T-cell (primary cell): ENCODE measurements at regions not wholly inside any gene's neighbourhood (a gene's known extent, or its start where the extent isn't known, plus 50 kb on each side); places are given as distances from the start of the nearest gene placed in this dataset.

Experiments used
- ATAC-seq, 4 experiments: fragments of 200-7000 bp in 3 of 4; fragments of 150-1000 bp in 1 of 4; cut with Tn5 transposase; replicated peaks in 1 of 4; 1 replicate in 3 of 4; 2 replicates in 1 of 4; pipeline ENCODE4 v1.10.0; 2021; ENCODE audit warnings: moderate library complexity in 3 of 4, mild to moderate bottlenecking in 2 of 4, moderate number of reproducible peaks in 1 of 4
- CTCF ChIA-PET, 2 donors: fragments of 300-600 bp; sonication (Branson Sonifier 250); formaldehyde crosslinking; loops; one replicate each; lab custom pipeline; 2022; ENCODE audit warnings: antibody characterized with exemption in 2 of 2; lab: Charles Lee
- POLR2A ChIA-PET, 2 donors: fragments of 300-600 bp; sonication (Branson Sonifier 250); formaldehyde crosslinking; loops; one replicate each; lab custom pipeline; 2022; ENCODE audit warnings: antibody characterized with exemption in 2 of 2; lab: Charles Lee
- DNase-seq, 35 experiments: peaks; one replicate each; pipeline versions ENCODE4 v3.0.0 to v3.0.0-alpha.2; 2013 to 2023
- H3K27ac ChIP-seq: one replicate; pipeline ENCODE4 v1.5.1; 2013; ENCODE audit warnings: low read length
- H3K27me3 ChIP-seq, 2 experiments: replicated peaks in 1 of 2; 1 replicate in 1 of 2; 2 replicates in 1 of 2; pipeline versions ENCODE4 v1.6.1 to v1.7.0; 2013; ENCODE audit warnings: low read length in 1 of 2, mixed read lengths in 1 of 2; ENCODE audit not compliant: control insufficient read depth in 2 of 2, insufficient read depth in 2 of 2; ENCODE audit errors: extremely low read depth in 1 of 2
- H3K36me3 ChIP-seq, 2 donors: 1 replicate in 1 of 2; 2 replicates in 1 of 2; pipeline versions ENCODE4 v1.6.1 to v1.7.0; 2013; ENCODE audit warnings: low read length in 1 of 2; ENCODE audit not compliant: control insufficient read depth in 2 of 2, insufficient read depth in 1 of 2; ENCODE audit errors: extremely low read depth in 1 of 2
- H3K4me1 ChIP-seq, 2 experiments: 1 replicate in 1 of 2; 2 replicates in 1 of 2; pipeline versions ENCODE4 v1.6.1 to v1.7.0; 2013; ENCODE audit warnings: low read length in 2 of 2, mixed read lengths in 1 of 2; ENCODE audit not compliant: insufficient read depth in 2 of 2, control insufficient read depth in 1 of 2; ENCODE audit errors: extremely low read depth in 1 of 2
- H3K4me3 ChIP-seq, 2 donors: 1 replicate in 1 of 2; 2 replicates in 1 of 2; pipeline versions ENCODE4 v1.5.1 to v1.7.0; 2013; ENCODE audit warnings: mild to moderate bottlenecking in 2 of 2, low read length in 1 of 2, moderate library complexity in 1 of 2; ENCODE audit not compliant: control insufficient read depth in 1 of 2; ENCODE audit errors: extremely low read depth in 1 of 2
- H3K9me3 ChIP-seq: 2 replicates; pipeline ENCODE4 v1.7.0; 2013
- H3K27ac Mint-ChIP-seq, 2 donors: one replicate each; pipeline ENCODE4 v1.8.0; 2020 to 2021; ENCODE audit warnings: mild to moderate bottlenecking in 2 of 2, mixed read lengths in 2 of 2
- H3K27me3 Mint-ChIP-seq, 2 donors: one replicate each; pipeline ENCODE4 v1.8.0; 2021 to 2022; ENCODE audit warnings: mixed read lengths in 2 of 2
- H3K36me3 Mint-ChIP-seq: one replicate; pipeline ENCODE4 v1.8.0; 2021; ENCODE audit warnings: mixed read lengths
- H3K4me1 Mint-ChIP-seq, 3 donors: one replicate each; pipeline ENCODE4 v1.8.0; 2020 to 2022; ENCODE audit warnings: mixed read lengths in 3 of 3, mild to moderate bottlenecking in 1 of 3
- H3K4me3 Mint-ChIP-seq, 3 donors: one replicate each; pipeline ENCODE4 v1.8.0; 2020 to 2022; ENCODE audit warnings: mild to moderate bottlenecking in 3 of 3, mixed read lengths in 3 of 3, moderate library complexity in 3 of 3
- H3K9me3 Mint-ChIP-seq, 3 donors: one replicate each; pipeline ENCODE4 v1.8.0; 2020 to 2022; ENCODE audit warnings: mixed read lengths in 3 of 3
- WGBS: methylation state at CpG from one replicate; pipeline ENCODE4 v1.1.5; 2013; ENCODE audit warnings: missing lambda C conversion rate; ENCODE audit not compliant: insufficient coverage; 5-methylcytosine and 5-hydroxymethylcytosine counted together

- POLR2A ChIA-PET: no interaction called here
- Mint-ChIP-seq H3K27me3 (peaks cover 0 to 5% of the 10 kb centered on the region in 2 donors), H3K27ac (no peak overlapping the region), H3K4me1 (peaks cover 11 to 17% (median 13%) of the 10 kb centered on the region in 3 donors), H3K4me3 (no peak overlapping the region), H3K36me3 (no peaks in the 10 kb centered on the region), H3K9me3 (no peaks in the 10 kb centered on the region)
- ATAC-seq (no peak), DNase-seq (no peak)
- Histone ChIP-seq H3K4me3 (no peak overlapping the region), H3K27ac (no peak overlapping the region), H3K4me1 (peaks cover 4 to 10% of the 10 kb centered on the region in 2 experiments), H3K36me3 (no peaks in the 10 kb centered on the region), H3K27me3 (no peaks in the 10 kb centered on the region), H3K9me3 (no peaks in the 10 kb centered on the region)
- CTCF ChIA-PET: no interaction called here
- no CpG with 5 or more reads among the region's 9 CpGs for WGBS
These were observed 204.8 kb upstream of the SESN3 start for GRCh38 chr11:95435628-95436353.

DNA sequence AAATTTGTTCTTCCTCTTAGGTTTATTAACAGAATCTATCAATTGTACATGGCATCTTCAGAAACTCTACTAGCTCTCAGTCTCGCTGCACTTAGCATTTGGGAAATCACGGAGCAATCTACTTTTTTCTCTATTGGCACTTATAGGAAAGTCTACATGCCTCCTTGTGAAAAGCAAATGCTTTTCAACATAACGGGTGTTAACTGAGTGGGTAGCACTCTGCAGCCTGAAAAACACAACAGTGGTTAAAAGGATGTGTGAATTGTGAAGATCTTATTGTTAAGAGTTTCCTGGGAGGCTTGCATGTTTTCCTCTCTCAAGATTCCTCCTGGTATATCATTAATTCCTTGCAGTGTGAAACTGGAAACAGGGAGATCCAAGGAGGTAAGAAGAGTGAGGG lies 204.2 kb upstream of the SESN3 start:
- no peaks in the 10 kb centered on the region for H3K9me3 Mint-ChIP-seq
- ATAC-seq: no peak
- 83% methylated on average over 1 of the region's 3 CpGs for WGBS
- Histone ChIP-seq H3K27ac (no peak overlapping the region), H3K36me3 (no peaks in the 10 kb centered on the region), H3K4me3 (no peak overlapping the region), H3K27me3 (no peaks in the 10 kb centered on the region), H3K4me1 (peaks cover 4 to 10% of the 10 kb centered on the region in 2 experiments), H3K9me3 (no peaks in the 10 kb centered on the region)
- peaks cover 0 to 5% of the 10 kb centered on the region in 2 donors for H3K27me3 Mint-ChIP-seq
- DNase-seq: no peak
- no peak overlapping the region for H3K27ac Mint-ChIP-seq
- H3K4me3 Mint-ChIP-seq: no peak overlapping the region
- H3K36me3 Mint-ChIP-seq: no peaks in the 10 kb centered on the region
- CTCF ChIA-PET: no interaction called here
- POLR2A ChIA-PET: no interaction called here
- peaks cover 11 to 17% (median 13%) of the 10 kb centered on the region in 3 donors for H3K4me1 Mint-ChIP-seq

GRCh38 chr11:95434489-95435057 lies 203.6 kb upstream of the SESN3 start:
- ATAC-seq: peak in 1 of 4 experiments; percentile 52
- Histone ChIP-seq H3K27ac (no peak overlapping the region), H3K27me3 (no peaks in the 10 kb centered on the region), H3K36me3 (no peaks in the 10 kb centered on the region), H3K4me1 (peaks cover 4 to 10% of the 10 kb centered on the region in 2 experiments), H3K4me3 (no peak overlapping the region), H3K9me3 (no peaks in the 10 kb centered on the region)
- no peaks in the 10 kb centered on the region for H3K36me3 Mint-ChIP-seq
- no peak overlapping the region for H3K4me3 Mint-ChIP-seq
- peak in 1 of 35 experiments; percentile 5 for DNase-seq
- no peaks in the 10 kb centered on the region for H3K9me3 Mint-ChIP-seq
- H3K4me1 Mint-ChIP-seq: peaks cover 11 to 17% (median 13%) of the 10 kb centered on the region in 3 donors
- POLR2A ChIA-PET: interaction anchor here in 1 of 2 donors (0.6 kb wide), 1 partner anchor 271 kb away, joined by 6 read pairs; no protein-coding TSS in a partner anchor
- WGBS: no CpG with 5 or more reads among the region's 1 CpG
- peaks cover 0 to 5% of the 10 kb centered on the region in 2 donors for H3K27me3 Mint-ChIP-seq
- no peak overlapping the region for H3K27ac Mint-ChIP-seq
- CTCF ChIA-PET: no interaction called here

- H3K36me3 Mint-ChIP-seq: no peaks in the 10 kb centered on the region
- POLR2A ChIA-PET: no interaction called here
- H3K4me1 Mint-ChIP-seq: peaks cover 11 to 17% (median 13%) of the 10 kb centered on the region in 3 donors
- no peak overlapping the region for H3K27ac ChIP-seq
- no peak overlapping the region for H3K4me3 Mint-ChIP-seq
- H3K9me3 ChIP-seq: no peaks in the 10 kb centered on the region
- ATAC-seq: no peak
- no peaks in the 10 kb centered on the region for H3K27me3 ChIP-seq
- H3K4me1 ChIP-seq: peaks cover 4 to 10% of the 10 kb centered on the region in 2 experiments
- H3K36me3 ChIP-seq: no peaks in the 10 kb centered on the region
- no peak for DNase-seq
- H3K4me3 ChIP-seq: no peak overlapping the region
- H3K9me3 Mint-ChIP-seq: no peaks in the 10 kb centered on the region
- CTCF ChIA-PET: no interaction called here
- H3K27me3 Mint-ChIP-seq: peaks cover 0 to 5% of the 10 kb centered on the region in 2 donors
- no peak overlapping the region for H3K27ac Mint-ChIP-seq
- WGBS: no CpG with 5 or more reads among the region's 2 CpGs
These were observed 203.0 kb upstream of the SESN3 start for GRCh38 chr11:95434009-95434408.

DNA sequence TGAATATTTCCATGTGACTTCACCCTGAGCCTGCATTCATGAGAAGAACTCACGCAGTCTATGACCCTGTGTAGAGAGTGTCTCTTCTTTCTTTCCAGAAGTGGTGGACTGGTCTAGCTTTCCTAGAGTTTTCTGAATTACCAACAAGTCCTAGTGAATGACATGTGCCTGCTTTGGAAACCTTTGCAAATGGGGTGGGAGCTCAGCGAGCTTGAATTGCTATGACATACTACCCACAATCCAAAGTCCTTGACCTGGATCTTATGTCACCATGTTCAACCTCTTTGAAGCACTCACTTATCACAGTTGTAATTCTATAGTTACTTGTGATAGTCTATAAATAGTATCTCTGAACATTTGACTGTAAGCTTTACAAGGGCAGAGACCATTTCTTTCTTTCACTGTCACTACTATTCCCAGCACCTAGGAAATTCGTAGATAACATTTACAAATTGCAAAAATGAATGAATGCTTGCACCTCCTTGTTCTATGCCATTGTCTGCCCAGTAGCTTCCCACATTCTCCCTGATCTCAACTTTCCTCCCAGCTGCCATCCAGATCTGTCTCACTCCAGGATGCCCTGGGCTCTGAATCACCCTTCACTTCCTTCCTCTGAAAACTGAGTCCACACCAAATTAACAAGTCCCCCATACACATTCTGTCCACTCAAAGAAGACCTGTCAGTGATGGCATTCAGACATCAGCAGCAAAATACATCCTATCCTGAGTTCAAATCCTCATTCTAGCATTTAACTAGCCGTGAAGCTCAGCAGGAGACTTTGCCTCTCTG lies 201.9 kb upstream of the SESN3 start:
- CTCF ChIA-PET: interaction anchor here in 1 of 2 donors (0.7 kb wide), 1 partner anchor 11 kb away, joined by 3 read pairs; no protein-coding TSS in a partner anchor

DNA sequence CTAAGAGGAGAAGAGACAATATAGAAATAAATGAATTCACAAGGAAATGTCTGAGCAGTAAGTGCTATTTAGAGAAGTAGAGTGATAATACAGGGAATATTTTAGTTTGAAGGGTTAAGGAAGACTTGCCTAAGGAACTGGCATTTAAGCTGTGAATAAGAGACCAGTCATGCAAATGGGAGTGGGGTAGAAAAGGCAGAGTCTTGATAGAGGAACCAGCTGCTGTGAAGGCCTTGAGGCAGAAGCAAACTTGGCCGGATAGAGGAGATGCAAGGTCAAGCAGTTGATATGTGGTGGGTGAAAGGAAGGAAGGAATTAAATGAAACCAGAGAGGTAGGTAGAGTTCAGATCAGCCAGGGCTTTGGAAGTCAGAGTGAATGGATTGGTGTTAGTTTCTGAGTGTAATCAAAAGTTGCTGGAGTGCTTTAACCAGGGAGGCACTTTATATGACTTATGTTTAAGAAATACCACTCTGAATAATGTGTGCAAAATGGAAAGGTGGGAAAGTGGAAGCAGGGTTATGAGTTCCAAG lies 198.4 kb upstream of the SESN3 start:
- 100% methylated on average over 1 of the region's 1 CpG for WGBS
- no peak for DNase-seq
- H3K27me3 Mint-ChIP-seq: peaks cover 5 to 9% of the 10 kb centered on the region in 2 donors

More for the DNA sequence above, 201.9 kb upstream of the SESN3 start:
- Mint-ChIP-seq H3K36me3 (no peaks in the 10 kb centered on the region), H3K27me3 (peaks cover 0 to 5% of the 10 kb centered on the region in 2 donors), H3K4me1 (peaks cover 11 to 17% (median 13%) of the 10 kb centered on the region in 3 donors), H3K4me3 (no peak overlapping the region), H3K9me3 (no peaks in the 10 kb centered on the region), H3K27ac (no peak overlapping the region)
- no peak for DNase-seq
- Histone ChIP-seq H3K4me1 (peaks cover 4 to 10% of the 10 kb centered on the region in 2 experiments), H3K27me3 (no peaks in the 10 kb centered on the region), H3K36me3 (no peaks in the 10 kb centered on the region), H3K27ac (no peak overlapping the region), H3K9me3 (no peaks in the 10 kb centered on the region), H3K4me3 (no peak overlapping the region)
- no peak for ATAC-seq
- WGBS: 38% methylated on average over 1 of the region's 4 CpGs
- POLR2A ChIA-PET: no interaction called here

More for the DNA sequence above, 198.4 kb upstream of the SESN3 start:
- no peak overlapping the region for H3K27ac Mint-ChIP-seq
- POLR2A ChIA-PET: no interaction called here
- H3K36me3 Mint-ChIP-seq: no peaks in the 10 kb centered on the region
- H3K9me3 Mint-ChIP-seq: no peaks in the 10 kb centered on the region
- ATAC-seq: no peak
- Histone ChIP-seq H3K9me3 (no peaks in the 10 kb centered on the region), H3K27ac (no peak overlapping the region), H3K4me1 (peaks cover 0 to 2% of the 10 kb centered on the region in 2 experiments), H3K36me3 (no peaks in the 10 kb centered on the region), H3K4me3 (no peak overlapping the region), H3K27me3 (peaks cover 0 to 4% of the 10 kb centered on the region in 2 experiments)
- no peak overlapping the region for H3K4me3 Mint-ChIP-seq
- peaks cover 2 to 7% (median 2%) of the 10 kb centered on the region in 3 donors for H3K4me1 Mint-ChIP-seq
- CTCF ChIA-PET: no interaction called here
